ENCODE measurements at regions not wholly inside any gene's neighbourhood (a gene's known extent, or its start where the extent isn't known, plus 50 kb on each side); places are given as distances from the start of the nearest gene placed in this dataset.
"Not testable (repeated sequence)": the region's sequence is repeated elsewhere in the genome, so short reads cannot be mapped to it uniquely, and the experiment has no call there.

DNA sequence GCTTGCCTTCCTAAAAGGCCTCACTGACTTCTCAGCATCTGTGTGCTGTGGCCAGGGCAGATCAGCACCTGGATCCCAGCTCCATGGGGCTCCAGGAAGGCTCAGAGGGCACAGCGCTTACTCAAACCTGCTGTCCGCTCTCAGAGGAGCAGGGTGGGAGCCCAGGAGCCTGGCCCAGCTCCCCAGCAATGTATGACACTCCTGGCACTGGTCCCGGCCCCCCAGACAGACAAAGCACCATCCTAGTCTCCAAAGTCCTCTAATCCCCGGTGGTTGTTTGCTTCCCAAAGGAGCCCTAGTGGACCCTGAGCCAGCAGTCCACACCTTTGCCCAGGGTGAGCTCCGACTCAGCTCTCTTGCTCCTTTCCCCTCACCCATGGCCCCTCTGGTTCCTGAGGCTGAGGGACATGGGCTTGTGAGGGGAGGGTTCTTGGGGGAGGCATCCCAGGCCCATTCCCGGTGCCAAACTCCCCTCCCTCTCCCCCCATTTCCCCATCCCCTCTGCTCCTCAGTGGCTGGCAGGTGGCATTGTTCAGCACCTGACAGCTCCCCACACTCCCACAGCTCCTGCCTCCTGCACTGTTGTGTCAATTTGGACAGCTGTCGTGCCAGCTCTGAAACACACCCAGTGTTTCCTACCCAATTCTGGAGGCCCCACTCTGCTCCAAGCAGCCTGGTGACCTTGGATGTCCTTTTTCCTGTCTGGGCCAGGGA is 164.3 kb downstream of the TRIM43 start:
- TF ChIP-seq, protein P1, sequence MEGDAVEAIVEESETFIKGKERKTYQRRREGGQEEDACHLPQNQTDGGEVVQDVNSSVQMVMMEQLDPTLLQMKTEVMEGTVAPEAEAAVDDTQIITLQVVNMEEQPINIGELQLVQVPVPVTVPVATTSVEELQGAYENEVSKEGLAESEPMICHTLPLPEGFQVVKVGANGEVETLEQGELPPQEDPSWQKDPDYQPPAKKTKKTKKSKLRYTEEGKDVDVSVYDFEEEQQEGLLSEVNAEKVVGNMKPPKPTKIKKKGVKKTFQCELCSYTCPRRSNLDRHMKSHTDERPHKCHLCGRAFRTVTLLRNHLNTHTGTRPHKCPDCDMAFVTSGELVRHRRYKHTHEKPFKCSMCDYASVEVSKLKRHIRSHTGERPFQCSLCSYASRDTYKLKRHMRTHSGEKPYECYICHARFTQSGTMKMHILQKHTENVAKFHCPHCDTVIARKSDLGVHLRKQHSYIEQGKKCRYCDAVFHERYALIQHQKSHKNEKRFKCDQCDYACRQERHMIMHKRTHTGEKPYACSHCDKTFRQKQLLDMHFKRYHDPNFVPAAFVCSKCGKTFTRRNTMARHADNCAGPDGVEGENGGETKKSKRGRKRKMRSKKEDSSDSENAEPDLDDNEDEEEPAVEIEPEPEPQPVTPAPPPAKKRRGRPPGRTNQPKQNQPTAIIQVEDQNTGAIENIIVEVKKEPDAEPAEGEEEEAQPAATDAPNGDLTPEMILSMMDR (conservative IDR thresholded peaks at IDR 0.05; ENCODE audit: low read depth, low read length), result not testable (repeated sequence)
- not testable (repeated sequence) for TF ChIP-seq CEBPB, RFX5 (IDR thresholded peaks at IDR 0.05; ENCODE audit: low read depth, low read length)
